Cardiac muscle cell (in vitro differentiated cells and primary cell): ENCODE measurements at regions not wholly inside any gene's neighbourhood (a gene's known extent, or its start where the extent isn't known, plus 50 kb on each side); places are given as distances from the start of the nearest gene placed in this dataset.

Experiments
- DNase-seq, 2 donors: peaks; one replicate each; pipeline versions ENCODE4 v3.0.0 to v3.0.0-alpha.2; 2010 to 2017; ENCODE audit warnings: low read depth in 1 of 2, low spot score in 1 of 2
- H3K27ac ChIP-seq: fragments of 200-600 bp; sonication (generic); 2 replicates; pipeline ENCODE4 v1.5.1; 2016
- H3K27me3 ChIP-seq: fragments of 200-600 bp; sonication (generic); 2 replicates; pipeline ENCODE4 v1.6.0; 2016; ENCODE audit warnings: control low read depth
- H3K36me3 ChIP-seq: fragments of 200-600 bp; sonication (generic); 2 replicates; pipeline ENCODE4 v1.5.1; 2016; ENCODE audit warnings: control low read depth
- H3K4me1 ChIP-seq: fragments of 200-600 bp; sonication (generic); 2 replicates; pipeline ENCODE4 v1.8.1; 2017; ENCODE audit warnings: low read depth, mild to moderate bottlenecking, mixed run types
- H3K4me3 ChIP-seq: fragments of 200-600 bp; sonication (generic); 2 replicates; pipeline ENCODE4 v1.5.1; 2016; ENCODE audit warnings: mild to moderate bottlenecking
- H3K9me3 ChIP-seq: fragments of 200-600 bp; sonication (generic); 2 replicates; pipeline ENCODE4 v1.5.1; 2017; ENCODE audit warnings: low read depth, mild to moderate bottlenecking, control low read depth
- TF ChIP-seq, protein P1 (sequence below): IDR thresholded peaks from 2 replicates; pipeline ENCODE4 v1.5.1; 2012; ENCODE audit warnings: low read depth, mild to moderate bottlenecking, low read length

DNA sequence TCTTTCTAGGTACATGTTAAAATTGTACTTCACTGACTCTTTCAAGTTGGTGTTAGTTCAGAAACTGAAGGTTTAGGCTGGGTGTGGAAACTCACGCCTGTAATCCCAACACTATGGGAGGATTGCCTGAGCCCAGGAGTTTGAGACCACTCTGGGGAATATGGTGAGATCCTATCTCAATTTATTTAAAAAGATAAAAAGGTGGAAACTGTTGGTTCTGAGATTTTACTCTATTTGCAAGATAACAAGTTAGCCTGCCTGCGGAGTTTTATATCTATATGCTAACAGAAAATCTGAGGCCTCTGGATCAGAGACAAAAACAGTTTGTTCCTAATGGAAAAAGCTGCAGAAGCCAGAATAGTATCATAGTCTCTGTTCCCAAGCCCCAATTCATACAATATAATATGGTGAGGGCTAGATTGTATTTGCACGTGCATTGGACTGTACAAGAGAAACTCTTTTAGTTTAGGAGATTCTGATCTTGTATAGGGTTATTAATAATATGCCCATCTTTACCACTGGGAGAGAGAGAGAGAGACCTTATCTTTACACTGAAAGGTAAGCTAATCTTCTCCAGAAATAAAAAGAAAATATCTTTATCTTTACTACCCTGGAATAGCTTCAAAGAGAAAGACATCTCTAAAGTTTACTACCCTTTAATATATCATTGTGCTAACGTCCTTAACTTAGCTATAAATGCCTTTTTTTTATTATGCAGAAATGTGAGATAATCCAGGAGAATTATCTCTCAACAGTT is 1267.6 kb downstream of the OTOL1 start:
- no peaks in the 10 kb centered on the region for H3K27me3 ChIP-seq
- TF ChIP-seq, protein P1, sequence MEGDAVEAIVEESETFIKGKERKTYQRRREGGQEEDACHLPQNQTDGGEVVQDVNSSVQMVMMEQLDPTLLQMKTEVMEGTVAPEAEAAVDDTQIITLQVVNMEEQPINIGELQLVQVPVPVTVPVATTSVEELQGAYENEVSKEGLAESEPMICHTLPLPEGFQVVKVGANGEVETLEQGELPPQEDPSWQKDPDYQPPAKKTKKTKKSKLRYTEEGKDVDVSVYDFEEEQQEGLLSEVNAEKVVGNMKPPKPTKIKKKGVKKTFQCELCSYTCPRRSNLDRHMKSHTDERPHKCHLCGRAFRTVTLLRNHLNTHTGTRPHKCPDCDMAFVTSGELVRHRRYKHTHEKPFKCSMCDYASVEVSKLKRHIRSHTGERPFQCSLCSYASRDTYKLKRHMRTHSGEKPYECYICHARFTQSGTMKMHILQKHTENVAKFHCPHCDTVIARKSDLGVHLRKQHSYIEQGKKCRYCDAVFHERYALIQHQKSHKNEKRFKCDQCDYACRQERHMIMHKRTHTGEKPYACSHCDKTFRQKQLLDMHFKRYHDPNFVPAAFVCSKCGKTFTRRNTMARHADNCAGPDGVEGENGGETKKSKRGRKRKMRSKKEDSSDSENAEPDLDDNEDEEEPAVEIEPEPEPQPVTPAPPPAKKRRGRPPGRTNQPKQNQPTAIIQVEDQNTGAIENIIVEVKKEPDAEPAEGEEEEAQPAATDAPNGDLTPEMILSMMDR, result no peak
- H3K4me3 ChIP-seq, result no peak overlapping the region
- H3K9me3 ChIP-seq, result no peaks in the 10 kb centered on the region
- DNase-seq, result no peak
- H3K36me3 ChIP-seq, result no peaks in the 10 kb centered on the region
- H3K27ac ChIP-seq, result no peak overlapping the region
- no peaks in the 10 kb centered on the region for H3K4me1 ChIP-seq

DNA sequence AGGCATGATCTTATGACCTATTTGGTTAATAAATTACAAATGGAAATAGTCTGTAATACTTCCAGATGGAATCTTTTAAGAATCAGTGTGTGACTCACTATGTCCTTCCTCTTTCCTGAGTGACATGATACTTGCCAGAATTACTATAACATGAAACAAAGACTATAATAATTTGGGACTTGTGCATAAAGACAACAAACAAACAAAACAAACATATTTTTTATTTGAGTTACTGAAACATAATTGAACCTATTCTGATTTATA is 1268.1 kb downstream of the OTOL1 start:
- TF ChIP-seq, protein P1, result no peak
- Histone ChIP-seq H3K36me3 (no peaks in the 10 kb centered on the region), H3K4me3 (no peak overlapping the region), H3K27ac (no peak overlapping the region), H3K4me1 (no peaks in the 10 kb centered on the region), H3K27me3 (no peaks in the 10 kb centered on the region), H3K9me3 (no peaks in the 10 kb centered on the region)
- DNase-seq, result no peak

DNA sequence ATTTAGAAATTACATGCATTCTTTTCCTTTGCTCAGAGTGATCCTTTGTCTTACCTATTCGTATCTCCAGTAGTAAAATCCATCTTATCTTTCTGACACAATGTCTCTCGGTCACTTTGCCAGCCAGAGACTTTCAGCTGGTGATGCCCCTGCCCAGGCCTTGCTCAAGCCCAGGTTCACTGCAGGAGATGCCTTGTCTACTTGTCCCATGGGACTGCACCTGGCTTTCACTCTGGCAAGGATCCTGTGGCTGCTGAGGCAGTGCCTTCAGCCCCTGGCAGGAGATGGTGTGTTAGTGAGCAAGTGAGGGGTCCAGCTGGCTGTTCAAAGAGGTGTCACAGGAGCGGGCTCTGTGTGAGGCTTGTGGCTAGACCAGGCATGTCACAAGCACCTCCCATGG is 1268.9 kb downstream of the OTOL1 start:
- DNase-seq, result no peak
- Histone ChIP-seq H3K36me3 (no peaks in the 10 kb centered on the region), H3K4me3 (no peak overlapping the region), H3K4me1 (no peaks in the 10 kb centered on the region), H3K9me3 (no peaks in the 10 kb centered on the region), H3K27ac (no peak overlapping the region), H3K27me3 (no peaks in the 10 kb centered on the region)
- TF ChIP-seq, protein P1, result no peak

DNA sequence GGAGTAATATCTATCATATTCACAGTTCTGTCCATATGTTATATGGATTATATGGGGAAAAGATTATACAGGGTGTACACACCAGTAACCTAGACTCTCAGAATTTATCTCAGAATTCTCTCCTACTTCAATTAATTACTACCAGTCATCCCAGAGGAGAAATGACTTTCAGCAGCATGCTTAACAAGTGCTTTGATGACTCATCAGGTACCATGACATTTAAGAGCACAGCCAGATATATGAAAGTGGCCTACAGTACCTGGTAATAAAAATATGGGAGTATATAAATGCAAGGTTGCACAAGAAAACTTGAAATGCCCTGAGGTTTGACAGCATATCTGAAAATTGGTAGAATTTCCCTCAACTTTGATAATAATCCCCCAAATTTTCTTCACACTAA is 1273.0 kb downstream of the OTOL1 start:
- Histone ChIP-seq H3K27me3 (no peaks in the 10 kb centered on the region), H3K36me3 (no peaks in the 10 kb centered on the region), H3K9me3 (no peaks in the 10 kb centered on the region), H3K4me3 (no peak overlapping the region), H3K27ac (no peak overlapping the region), H3K4me1 (no peaks in the 10 kb centered on the region)
- TF ChIP-seq, protein P1, result no peak
- DNase-seq, result peak in 1 of 2 donors; percentile 5

DNA sequence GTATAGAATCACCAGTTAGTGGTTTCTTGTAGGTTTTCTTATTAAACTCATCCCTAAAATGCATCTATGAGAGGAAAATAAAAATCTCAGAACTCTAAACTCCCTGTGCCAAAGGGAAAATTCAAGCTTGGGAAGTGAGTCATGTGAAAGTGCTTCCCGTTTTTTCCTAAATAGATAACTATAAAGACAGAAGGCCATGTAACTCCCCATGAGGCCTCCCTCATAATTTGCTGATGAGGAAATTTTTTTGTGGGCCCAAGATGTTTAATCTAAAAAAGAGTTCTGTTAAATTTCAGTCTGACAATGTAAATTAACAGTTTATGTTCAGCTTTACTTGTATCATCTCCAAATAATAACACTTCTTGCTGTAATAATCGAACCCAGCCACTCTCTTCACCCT is 1273.9 kb downstream of the OTOL1 start:
- Histone ChIP-seq H3K4me3 (no peak overlapping the region), H3K36me3 (no peaks in the 10 kb centered on the region)

More for the DNA sequence above, 1273.9 kb downstream of the OTOL1 start:
- Histone ChIP-seq H3K27ac (no peak overlapping the region), H3K27me3 (no peaks in the 10 kb centered on the region), H3K9me3 (no peaks in the 10 kb centered on the region), H3K4me1 (no peaks in the 10 kb centered on the region)
- peak in 1 of 2 donors; percentile 53 for DNase-seq
- TF ChIP-seq, protein P1, result no peak
